Cardiac muscle cell (in vitro differentiated cells and primary cell): ENCODE measurements at regions not wholly inside any gene's neighbourhood (a gene's known extent, or its start where the extent isn't known, plus 50 kb on each side); places are given as distances from the start of the nearest gene placed in this dataset.

Source experiments
- DNase-seq, 2 donors: peaks; one replicate each; pipeline versions ENCODE4 v3.0.0 to v3.0.0-alpha.2; 2010 to 2017; ENCODE audit warnings: low read depth in 1 of 2, low spot score in 1 of 2
- H3K27ac ChIP-seq: fragments of 200-600 bp; sonication (generic); 2 replicates; pipeline ENCODE4 v1.5.1; 2016
- H3K27me3 ChIP-seq: fragments of 200-600 bp; sonication (generic); 2 replicates; pipeline ENCODE4 v1.6.0; 2016; ENCODE audit warnings: control low read depth
- H3K36me3 ChIP-seq: fragments of 200-600 bp; sonication (generic); 2 replicates; pipeline ENCODE4 v1.5.1; 2016; ENCODE audit warnings: control low read depth
- H3K4me1 ChIP-seq: fragments of 200-600 bp; sonication (generic); 2 replicates; pipeline ENCODE4 v1.8.1; 2017; ENCODE audit warnings: low read depth, mild to moderate bottlenecking, mixed run types
- H3K4me3 ChIP-seq: fragments of 200-600 bp; sonication (generic); 2 replicates; pipeline ENCODE4 v1.5.1; 2016; ENCODE audit warnings: mild to moderate bottlenecking
- H3K9me3 ChIP-seq: fragments of 200-600 bp; sonication (generic); 2 replicates; pipeline ENCODE4 v1.5.1; 2017; ENCODE audit warnings: low read depth, mild to moderate bottlenecking, control low read depth
- TF ChIP-seq, protein P1 (sequence below): IDR thresholded peaks from 2 replicates; pipeline ENCODE4 v1.5.1; 2012; ENCODE audit warnings: low read depth, mild to moderate bottlenecking, low read length

DNA sequence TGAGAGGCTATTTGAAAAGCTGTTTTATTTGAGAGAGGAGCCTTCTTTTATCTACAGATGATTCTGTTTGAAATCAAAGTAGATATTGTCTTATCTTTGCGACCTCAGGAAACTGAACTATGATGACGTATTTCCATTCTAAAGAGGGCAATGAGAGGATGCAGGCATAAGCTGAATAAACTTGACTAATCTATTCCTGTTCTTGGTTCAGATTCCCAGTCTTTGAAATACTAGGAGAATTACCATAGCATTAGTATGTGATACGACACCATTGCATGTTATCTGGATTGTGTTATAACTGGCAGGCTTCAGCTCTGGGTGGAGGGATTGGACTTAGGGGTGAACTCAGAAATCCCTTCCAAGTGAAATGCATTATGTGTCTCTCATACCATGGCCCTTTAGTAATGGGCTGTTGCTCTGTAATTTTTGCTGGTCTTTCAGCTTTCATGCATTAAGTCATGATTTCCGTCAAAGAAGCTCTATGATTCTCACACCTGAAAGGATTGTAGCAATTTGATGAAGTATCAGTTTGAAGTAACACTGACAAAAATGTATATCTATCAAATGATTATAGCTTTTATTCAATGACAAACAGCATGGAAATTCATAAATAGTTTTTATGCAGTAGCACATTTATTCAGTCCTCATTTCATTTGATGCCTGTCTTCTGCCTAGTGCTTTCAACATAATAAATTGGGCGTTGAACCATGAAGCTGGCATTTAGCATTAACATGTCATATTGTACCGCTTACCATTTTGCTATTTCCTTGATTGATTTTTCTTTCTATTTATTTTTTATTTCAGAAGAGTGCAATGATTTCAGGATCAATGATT is 138.4 kb upstream of the SPACA1 start:
- peak in 1 of 2 donors; percentile 10 for DNase-seq
- TF ChIP-seq, protein P1, sequence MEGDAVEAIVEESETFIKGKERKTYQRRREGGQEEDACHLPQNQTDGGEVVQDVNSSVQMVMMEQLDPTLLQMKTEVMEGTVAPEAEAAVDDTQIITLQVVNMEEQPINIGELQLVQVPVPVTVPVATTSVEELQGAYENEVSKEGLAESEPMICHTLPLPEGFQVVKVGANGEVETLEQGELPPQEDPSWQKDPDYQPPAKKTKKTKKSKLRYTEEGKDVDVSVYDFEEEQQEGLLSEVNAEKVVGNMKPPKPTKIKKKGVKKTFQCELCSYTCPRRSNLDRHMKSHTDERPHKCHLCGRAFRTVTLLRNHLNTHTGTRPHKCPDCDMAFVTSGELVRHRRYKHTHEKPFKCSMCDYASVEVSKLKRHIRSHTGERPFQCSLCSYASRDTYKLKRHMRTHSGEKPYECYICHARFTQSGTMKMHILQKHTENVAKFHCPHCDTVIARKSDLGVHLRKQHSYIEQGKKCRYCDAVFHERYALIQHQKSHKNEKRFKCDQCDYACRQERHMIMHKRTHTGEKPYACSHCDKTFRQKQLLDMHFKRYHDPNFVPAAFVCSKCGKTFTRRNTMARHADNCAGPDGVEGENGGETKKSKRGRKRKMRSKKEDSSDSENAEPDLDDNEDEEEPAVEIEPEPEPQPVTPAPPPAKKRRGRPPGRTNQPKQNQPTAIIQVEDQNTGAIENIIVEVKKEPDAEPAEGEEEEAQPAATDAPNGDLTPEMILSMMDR = no peak
- H3K27me3 ChIP-seq = no peaks in the 10 kb centered on the region
- H3K36me3 ChIP-seq = no peaks in the 10 kb centered on the region
- H3K9me3 ChIP-seq = no peaks in the 10 kb centered on the region
- H3K27ac ChIP-seq = no peak overlapping the region
- peaks cover 5% of the 10 kb centered on the region for H3K4me1 ChIP-seq
- no peak overlapping the region for H3K4me3 ChIP-seq

DNA sequence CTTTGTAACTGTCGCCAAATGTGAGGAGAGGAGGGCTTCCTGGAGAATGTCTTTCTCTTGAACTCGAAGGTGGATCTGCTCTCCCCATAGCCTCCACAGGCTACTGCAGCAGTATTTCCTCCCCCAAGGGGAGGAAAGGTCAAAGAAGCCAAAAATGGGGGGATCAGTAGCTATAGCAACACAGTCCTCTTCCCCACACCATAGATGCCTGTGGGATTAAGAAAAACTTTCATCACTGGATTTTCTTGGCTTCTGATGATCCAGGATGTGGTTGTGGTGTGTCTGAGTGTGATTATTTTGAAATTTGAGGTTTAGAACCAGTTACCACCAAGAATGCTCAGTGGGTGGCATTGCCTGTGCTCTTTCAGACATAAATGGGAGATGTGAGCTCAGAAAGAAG is 140.1 kb upstream of the SPACA1 start:
- Histone ChIP-seq H3K27ac (no peak overlapping the region), H3K27me3 (no peaks in the 10 kb centered on the region), H3K4me3 (no peak overlapping the region), H3K4me1 (peaks cover 5% of the 10 kb centered on the region), H3K9me3 (no peaks in the 10 kb centered on the region), H3K36me3 (no peaks in the 10 kb centered on the region)
- TF ChIP-seq, protein P1 = no peak
- DNase-seq = peak in 1 of 2 donors; percentile 83

DNA sequence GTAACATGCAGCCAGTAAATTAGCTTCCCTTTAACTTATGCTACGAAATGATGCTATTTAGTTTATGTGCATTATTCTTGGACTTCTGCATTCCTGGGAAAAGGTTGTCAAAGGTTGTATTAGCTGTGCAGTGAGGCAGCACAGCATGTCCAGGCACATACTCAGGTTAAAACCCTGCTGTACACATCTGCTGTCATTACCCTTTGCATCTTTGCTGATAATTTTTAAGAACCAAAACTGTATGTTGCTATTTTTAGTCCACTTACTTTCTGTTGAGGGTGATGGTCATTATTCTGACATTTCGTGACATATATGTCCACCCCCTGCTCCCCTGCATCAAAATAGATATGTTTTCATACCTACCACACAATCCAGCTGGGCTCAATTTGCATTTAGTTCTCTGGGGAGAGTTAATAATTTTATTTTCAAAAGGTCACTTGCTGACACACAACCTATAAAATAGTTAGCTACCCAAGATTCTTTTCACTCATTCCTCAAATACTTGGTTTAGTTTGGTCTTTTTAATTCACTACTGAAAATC is 142.5 kb upstream of the SPACA1 start:
- Histone ChIP-seq H3K4me1 (peaks cover 5% of the 10 kb centered on the region), H3K36me3 (no peaks in the 10 kb centered on the region), H3K27ac (no peak overlapping the region), H3K9me3 (no peaks in the 10 kb centered on the region), H3K27me3 (no peaks in the 10 kb centered on the region), H3K4me3 (no peak overlapping the region)
- DNase-seq = no peak
- TF ChIP-seq, protein P1 = no peak

DNA sequence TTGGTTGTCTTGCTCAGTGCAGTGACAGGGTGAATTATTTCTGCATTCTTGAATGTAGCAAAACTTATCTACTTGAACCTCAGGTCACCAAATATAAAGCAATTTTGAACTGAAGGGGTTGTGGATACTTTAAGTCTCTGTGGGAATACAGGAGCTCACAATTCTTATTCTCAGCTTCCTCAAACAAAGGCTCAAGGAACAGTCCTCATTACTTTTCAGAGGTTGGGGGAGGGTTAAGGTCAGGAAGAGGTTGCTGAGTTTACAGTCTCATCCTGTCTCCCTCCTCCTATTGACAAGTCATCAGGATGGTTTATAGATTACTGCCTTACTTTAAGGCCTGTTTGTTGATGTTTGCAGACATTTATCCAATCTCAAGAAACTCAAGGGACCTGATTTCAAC is 143.6 kb upstream of the SPACA1 start:
- no peaks in the 10 kb centered on the region for H3K9me3 ChIP-seq
- H3K36me3 ChIP-seq = no peaks in the 10 kb centered on the region
- no peak for DNase-seq
- H3K27ac ChIP-seq = no peak overlapping the region
- H3K27me3 ChIP-seq = no peaks in the 10 kb centered on the region
- peaks cover 5% of the 10 kb centered on the region for H3K4me1 ChIP-seq
- no peak overlapping the region for H3K4me3 ChIP-seq
- TF ChIP-seq, protein P1 = no peak

DNA sequence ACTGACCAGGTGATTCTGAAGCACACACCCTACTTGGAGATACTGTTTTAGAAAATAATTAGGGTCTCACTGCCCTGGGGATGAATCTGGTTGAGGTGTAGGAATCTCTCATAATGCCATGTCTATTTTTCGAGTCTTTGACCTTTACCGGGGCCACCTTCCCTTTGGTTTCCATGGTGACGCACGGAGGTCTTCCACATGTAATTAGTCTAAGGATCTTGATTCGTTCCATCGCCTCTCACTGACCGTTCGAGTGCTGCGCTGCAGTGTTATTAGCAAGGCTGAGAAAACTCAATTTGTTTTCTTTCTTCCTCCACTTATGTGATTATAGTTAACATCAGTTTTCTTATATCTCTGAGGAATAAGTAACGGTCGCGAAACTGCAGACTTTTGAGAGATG is 144.3 kb upstream of the SPACA1 start:
- no peaks in the 10 kb centered on the region for H3K27me3 ChIP-seq
- no peak for DNase-seq
- no peaks in the 10 kb centered on the region for H3K9me3 ChIP-seq
- TF ChIP-seq, protein P1 = no peak
- H3K27ac ChIP-seq = no peak overlapping the region
- H3K4me1 ChIP-seq = peaks cover 5% of the 10 kb centered on the region
- H3K36me3 ChIP-seq = no peaks in the 10 kb centered on the region
- no peak overlapping the region for H3K4me3 ChIP-seq
